ENCODE measurements at regions not wholly inside any gene's neighbourhood (a gene's known extent, or its start where the extent isn't known, plus 50 kb on each side); places are given as distances from the start of the nearest gene placed in this dataset.

DNA sequence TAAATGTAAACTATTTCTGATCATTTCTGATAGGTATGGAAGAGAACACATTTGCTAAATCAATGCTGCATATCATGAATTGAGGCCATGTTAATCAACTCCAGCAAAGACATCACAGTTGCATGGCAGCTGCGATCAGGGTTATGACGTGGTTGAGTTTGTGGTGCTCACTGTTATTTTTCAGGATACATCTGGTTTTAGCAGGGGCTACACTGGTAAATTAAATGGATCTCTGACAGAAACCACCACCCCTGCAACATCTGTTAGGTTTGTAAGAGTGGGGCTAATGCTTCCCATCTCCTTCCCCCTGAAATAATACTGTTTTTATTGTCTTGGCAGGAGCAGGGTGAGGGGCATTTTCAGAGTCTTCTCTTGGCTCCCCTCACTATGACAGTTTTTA is 444.4 kb upstream of the ZNF507 start:
- no peak for DNase-seq

DNA sequence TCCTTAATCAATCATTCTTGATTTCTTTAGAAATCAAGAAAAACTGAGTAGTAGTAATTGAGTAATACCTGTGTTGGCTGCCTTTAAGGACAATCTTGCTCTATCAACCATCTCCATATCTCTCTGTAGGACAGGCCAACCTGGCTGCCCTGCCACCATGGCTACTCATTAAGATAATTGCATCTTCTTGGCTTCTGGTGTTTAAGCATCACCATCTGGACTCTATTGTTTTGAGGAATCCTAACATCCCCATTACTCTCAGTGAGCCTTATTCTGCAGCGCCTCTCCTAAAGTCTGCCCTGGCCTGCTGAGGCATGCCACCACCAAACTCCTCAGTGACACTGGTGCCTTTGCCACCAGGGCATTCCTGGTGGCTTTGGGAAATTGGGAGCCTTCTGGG is 442.6 kb upstream of the ZNF507 start:
- DNase-seq, result no peak

DNA sequence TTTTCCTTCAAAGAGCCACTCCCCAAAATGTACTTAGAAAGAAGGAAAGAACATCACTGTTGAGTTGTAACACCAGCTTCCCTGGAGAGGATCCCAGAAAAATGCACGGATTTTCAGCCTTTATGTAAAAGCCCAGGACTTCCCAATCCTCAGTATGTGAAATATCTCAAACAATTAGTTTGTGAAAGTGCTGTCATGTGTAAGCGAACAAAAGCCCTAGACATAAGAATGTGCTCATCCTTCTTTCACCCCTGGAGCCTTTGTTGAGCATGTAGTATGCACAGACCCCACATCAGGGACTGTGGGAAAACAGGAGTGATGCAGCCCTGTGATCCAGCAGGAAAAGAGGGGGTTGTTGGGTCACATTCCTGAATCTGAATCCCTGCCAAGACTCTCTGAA is 441.4 kb upstream of the ZNF507 start:
- no peak for DNase-seq

DNA sequence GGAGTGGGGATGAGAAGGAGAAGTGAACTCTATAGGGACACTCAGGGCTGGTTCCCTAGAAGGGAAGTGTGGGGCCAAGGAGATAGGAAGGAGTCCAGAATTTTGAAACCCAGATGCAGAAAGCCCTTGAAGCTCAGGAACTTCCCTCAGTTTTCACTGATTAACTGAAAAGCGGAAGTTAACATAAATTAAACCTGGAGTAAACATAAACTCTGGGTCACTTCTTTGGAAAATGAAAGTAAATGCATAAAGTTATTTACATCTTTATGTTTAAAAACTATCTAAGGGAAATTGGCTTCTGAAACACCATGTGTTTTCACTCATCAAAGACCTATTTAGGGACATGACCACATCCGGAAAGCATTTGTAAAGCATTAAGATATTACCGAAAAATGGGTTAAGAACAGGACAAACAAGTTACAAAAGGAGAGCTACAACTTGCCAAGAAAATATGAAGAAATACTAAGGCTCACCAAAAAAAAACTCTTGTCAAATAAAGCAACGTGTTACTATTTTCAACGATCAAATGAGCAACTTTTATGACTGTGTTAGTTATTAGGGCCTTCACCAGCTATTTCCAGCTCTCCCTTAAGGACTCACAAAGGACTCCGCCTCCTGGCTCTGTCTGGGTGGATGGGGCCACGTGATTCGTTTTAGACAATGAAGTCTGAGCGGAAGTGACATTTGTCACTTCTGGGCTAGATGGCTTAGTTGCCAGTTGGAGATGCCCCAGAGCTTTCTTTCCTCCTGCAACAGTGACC is 439.1 kb upstream of the ZNF507 start:
- no peak for DNase-seq

DNA sequence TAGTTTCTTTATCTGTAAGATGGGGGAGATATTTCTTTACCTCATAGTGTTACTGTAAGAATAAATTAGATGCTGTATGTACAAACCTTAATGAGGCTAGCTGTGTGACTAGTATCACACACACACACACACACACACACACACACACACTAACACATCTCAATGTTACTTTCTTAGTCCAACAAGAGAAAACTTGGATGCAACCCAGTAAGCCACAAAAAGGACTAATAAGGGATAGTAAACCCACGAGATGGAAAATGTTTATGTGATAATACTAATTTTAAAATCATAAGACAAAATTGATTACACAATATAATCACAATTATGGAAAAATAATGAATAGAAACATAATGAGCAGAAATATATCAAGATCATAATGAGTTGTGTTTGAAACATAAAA is 437.7 kb upstream of the ZNF507 start:
- no peak for DNase-seq

DNA sequence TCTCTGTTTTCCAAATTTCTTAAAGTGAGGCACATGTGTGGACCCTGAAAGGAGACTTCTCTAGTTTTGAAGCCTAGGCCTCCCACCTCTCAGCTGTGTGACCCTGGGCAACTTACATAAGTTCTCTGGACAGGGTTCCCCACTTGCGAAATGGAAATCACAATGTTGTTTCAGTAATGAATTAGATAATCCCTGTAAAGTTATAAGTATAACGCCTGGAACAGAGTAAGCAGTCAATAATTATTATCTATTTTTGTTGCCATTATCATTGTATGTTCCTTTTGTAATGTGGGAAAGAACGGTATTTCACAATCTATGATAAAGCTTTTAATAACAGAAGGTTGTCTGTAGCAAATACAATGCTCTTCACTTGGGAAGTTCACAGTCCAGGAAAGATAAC is 437.3 kb upstream of the ZNF507 start:
- no peak for DNase-seq

DNA sequence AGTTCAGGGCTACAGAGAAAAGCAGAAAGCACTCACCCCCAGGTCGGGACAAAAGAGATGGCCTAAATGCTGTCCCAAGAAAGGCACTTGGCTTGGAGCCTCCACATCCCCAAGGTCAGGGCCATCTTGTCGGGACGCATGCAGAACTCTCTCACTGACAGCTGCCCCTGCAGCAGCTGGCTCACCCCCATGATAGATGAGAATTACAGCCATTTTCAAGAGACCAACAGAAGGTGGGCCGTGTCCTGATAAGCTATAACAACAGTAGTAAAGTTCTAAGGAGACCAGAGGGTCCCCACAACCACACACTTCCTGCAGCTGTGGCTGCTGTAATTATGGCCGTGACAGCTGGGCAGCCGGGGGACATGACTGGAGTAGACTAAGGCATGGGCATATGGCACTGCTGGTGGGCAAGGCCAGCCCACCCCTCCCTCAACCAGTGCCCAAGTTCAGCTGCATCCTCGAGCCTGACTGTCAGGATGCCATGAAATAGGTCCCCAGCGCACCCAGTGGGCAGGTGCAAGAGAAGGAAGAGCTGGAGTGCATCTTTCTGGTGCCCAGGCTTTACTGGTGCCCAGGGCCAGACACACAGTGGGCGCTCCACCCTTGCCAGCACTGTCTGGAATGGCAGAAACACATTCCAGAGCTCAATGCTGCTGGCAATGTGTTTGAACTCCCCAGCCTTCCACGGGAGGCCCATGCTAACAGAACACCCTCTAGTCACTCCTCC is 436.7 kb upstream of the ZNF507 start:
- DNase-seq, result no peak

DNA sequence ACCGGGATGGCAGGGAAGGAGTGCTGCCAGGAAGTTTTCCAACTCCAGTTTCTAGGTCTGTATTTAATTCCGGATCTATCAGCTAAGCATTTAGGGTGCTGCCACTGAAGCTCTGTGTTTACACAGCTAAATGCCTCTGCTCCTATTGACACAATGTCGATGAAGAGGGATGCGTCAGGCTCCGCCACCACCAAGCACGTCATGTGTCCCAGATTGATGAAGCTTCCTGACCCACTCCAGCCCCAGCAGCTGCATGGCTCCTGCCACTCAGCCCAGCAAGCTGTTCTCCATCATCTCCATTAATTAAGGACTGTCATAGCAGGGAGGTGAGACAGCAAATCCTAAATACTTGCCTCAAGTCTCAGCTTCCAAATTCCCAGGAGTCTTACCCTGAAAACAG is 435.2 kb upstream of the ZNF507 start:
- DNase-seq, result no peak

DNA sequence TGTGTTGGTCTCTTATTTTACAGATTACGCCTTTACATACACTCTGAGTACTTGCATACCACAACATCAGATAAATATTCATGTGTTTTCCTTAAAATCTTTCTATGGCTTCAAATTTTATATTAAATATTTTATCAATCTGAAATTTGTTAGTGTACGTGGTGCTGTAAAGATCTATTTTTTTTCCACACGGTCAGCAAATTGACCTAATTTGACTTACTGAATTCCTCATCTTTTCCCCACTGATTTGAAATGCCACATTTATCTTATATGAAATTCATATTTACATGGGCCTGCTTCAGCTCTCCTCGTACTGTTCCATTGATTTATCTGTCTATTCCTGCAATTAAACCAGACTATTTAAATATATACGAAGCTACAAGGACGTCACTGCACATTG is 433.8 kb upstream of the ZNF507 start:
- DNase-seq, result no peak

DNA sequence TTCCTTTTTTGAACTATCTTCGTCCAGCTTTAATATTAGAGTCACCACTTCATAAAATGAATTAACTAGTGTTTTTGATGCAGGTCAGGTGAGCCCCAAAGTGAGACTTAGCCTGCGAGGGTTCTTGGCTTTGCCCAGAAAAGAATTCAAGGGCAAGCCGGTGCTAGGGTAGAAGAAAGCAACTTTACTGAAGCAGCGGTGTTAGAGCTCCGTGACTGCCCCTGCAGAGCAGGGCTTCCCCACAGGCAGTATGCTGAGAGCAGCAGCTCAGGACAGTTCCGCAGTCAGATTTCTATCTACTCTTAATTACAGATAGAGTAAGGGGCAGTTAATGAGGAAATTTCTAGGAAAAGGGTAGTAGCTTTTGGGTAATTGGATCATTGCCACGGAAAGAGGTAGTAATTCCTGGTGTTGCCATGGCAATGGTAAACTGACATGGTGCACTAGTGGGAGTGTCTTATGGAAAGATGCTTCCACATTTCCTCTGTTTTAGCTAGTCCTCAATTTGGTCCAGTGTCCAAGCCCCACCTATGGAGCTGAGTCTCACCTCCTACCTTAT is 432.2 kb upstream of the ZNF507 start:
- no peak for DNase-seq

DNA sequence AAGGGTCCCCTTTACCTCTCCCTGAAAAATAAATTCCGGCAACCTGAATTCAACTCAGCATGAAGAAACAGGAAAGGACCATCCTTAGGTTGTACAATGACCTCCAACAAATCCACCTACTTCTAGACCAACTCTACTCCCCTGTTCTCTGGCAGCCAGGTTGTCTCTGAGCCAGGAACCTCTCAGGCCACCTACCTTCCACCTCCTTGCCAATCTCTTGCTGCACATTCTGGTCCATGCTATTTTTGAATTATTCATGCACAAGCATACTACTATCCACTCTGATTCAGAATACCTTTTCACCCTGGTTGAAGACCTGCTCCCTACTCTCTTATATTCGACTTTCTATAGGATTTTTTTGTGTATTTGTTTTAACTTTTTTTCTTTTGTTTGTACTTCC is 415.0 kb upstream of the ZNF507 start:
- no peak for DNase-seq

DNA sequence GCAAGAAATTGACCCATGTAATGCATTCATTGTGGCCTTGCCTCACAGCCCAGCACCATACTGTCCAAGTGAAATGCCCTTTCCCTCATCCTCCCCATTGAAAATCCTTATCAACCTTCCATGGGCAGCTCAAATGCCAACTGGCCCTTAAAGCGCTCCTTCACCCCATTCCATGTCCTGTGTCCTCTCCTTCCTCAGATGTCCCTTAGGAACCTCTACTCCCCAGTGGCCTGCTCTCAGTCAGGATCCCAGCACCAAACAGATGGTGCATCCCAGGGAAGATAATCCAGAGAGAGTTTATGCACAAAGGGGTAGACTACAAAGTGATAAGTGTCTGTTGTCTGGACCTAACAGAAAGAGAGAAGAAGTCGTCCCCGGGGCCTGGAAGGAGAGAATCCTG is 407.4 kb upstream of the ZNF507 start:
- DNase-seq, result no peak

DNA sequence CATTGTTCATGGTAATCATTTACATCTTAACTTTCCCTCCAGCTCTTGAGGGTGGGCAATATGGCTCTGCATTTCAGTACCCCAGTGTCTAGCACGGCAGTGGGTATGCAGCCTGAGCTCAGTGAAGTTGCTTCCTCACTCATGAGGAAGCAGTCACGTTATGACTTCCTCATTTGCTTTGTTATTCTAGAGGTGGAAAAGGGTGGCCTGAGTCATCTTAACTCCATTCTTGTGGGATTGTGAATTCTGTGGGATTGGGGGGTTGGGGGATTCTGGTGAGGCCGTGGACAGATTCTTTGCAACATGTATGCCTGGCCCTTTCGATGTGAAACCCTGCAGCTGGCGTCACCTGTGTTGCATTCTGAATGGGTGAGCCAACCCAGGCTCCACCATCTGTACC is 406.7 kb upstream of the ZNF507 start:
- DNase-seq, result no peak

DNA sequence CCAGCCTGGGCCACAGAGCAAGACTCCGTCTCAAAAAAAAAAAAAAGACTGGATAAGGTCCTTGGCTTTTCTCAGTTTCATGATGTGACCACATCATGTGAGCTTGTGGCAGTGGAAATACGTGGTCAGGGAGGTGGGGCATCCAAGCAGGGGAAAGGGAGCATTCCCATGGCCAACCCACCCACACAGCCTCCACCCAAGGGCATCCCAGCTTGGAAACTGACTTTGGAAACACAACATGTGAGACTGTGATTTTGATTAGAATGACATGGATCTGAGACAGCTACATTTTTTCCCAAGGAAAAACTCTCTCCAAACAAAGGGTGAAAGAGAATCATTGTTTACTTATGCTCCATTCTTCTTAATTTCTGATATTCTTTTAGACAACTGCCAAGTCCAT is 405.0 kb upstream of the ZNF507 start:
- DNase-seq, result no peak

DNA sequence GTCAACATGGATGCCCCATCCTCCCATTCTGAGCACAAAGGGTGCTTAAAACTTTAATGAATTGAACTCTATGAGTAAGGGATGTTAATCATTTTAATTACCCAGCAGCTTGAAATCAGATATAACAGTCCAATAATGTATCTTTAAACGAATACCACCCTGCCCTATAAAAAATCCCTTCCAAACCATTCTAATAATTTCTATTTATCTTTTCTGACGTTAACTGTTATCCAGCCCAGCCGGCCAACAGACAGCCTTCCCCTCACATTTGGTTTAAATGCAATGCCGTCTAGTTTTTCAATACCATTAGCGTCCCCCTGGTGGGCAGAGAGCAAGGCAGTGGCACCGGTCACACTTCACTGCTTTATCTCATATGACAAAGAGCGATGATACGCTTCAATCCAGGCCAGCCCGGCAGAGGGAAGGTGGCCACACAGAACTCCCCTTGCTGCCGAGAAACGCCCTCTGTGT is 402.2 kb upstream of the ZNF507 start:
- DNase-seq, result no peak

DNA sequence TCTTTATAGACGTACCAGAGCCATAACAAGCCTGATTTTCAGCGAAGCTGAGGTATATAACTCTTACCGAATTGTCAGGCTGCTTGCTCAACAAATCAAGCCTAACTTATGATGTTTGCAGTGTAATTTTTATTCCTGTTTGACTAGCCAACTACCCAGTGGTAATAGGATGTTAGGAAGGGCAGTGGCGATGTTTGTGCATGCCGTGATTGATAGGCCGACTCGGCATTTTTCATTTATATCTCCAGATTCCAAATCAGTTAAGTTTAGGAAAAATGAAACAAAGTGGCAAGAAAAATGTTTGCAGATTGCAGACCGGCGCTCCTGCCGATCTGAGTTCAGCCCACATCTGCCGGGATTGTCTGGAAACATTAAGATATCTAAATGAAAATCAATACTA is 401.6 kb upstream of the ZNF507 start:
- no peak for DNase-seq

DNA sequence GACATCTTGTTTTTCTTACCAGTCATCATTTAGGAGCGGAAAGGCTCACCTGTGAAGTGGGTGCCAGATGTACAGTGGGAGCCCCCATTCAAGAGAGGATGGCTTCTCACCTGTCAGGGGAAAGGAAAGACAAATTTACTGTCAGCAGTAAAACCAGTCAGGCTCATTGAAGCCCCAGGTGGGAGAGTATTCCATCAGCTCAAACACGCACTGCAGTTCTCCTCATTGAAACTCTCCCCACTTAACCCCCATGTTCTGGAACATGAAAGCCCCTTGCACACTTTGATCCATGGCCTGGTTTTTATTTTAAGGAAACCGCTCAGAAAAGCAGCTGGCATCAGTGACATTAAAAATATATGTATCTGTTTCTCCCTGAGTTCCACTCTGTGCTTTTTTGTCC is 401.1 kb upstream of the ZNF507 start:
- no peak for DNase-seq

DNA sequence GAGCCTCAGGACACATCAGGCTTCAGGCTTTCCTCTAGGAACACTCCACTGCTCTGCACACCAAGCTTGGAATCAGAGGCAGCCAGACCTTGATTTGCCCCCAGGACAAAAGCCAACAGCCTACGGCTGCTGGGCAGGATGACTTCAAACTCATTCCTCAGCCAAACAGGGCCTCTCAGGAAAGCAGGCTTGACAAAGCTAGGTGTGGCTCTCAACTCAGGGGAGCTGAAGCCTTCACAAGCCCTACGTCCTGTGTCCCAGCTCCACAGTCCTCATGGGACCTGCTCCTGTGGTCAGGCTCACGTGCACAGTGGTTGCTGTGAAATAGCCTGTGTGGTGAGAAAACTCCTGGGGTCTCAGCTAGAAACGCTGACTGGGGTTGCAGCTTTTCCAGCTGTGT is 398.9 kb upstream of the ZNF507 start:
- no peak for DNase-seq

DNA sequence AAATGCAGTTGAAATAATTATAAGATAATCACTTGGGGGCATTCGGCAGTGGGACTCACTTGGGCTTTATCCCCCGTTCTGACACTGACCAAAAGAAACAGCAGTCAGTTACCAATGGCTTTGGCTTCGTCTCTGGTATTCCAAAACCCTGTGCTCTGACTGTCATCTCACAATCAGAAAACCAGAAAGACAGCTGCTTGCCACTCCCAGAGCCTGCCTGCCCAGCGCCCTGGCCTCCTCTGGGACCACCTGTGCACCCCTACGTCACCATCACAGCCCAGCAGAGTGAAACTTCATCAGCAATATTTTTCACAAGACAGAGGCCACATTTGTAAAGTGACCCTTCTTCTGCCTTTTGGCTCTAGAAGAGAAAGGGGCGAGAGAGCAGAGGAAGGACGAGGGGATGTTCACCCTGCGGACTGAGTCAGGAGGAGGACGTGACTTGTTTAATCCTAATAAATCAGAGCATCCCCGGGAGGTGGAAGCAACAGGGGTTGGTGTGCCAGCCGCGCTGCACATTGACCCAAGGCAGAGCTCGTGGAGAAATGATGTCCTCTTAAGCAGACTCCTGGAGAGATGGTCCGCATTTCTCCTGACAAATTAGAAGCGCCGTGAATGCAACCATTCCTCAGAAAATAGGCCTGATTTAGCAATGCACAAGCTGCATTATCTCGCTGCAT is 397.8 kb upstream of the ZNF507 start:
- no peak for DNase-seq

DNA sequence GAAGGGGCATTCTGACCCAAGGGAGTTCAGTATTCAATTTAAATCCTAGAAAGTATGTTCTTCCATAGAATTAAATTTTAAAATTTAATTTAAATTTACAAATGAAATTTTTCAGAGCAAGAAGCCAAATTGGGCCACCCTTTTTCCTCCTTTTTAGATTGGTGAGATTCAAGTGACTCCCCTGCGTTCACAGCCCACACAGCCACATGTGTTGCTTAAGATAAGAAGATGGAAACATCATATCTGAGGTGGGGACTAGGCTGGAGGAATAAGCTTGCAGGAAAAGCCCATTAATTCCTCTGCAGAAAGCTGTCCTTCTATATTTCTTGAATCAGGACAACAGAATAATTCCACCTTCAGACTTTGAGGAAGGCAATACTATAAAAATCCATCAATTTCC is 392.7 kb upstream of the ZNF507 start:
- DNase-seq, result no peak

DNA sequence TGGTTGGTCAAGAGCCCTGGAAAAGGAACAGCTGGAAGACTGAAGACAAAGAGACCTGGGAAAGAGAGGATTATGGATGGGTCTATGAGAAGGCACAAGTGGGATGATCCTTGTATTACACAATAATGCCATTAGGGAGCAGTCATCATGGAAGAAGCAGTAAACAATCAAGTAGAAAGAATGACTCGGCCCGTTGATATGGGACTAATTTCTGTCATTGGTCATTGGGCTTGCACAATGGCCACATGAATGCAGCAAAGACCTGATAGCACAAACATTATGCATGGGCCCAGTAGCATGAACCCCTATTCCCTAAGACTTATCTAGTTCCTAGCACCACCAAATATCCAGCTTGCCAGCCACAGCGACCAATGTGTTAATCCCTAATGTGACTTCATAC is 390.3 kb upstream of the ZNF507 start:
- DNase-seq, result no peak

DNA sequence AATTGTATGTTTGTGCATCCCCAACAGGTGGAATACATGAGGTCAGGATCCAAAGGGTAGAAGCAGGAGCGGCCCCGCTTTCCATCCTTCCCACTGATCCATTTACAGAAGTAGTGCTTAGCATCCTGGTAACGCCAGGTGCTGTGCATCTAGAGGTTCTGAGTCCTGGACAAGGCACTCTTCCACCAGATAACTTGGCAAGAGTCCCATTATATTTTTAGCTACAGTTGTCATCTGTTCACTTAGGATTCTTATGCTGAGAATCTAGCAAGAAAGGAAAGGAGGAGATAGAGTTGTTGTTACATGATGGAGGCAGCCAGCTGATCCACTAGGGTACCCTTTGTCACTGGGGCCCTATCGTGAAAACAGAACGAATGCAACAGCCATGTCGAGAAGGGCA is 389.5 kb upstream of the ZNF507 start:
- DNase-seq, result no peak

DNA sequence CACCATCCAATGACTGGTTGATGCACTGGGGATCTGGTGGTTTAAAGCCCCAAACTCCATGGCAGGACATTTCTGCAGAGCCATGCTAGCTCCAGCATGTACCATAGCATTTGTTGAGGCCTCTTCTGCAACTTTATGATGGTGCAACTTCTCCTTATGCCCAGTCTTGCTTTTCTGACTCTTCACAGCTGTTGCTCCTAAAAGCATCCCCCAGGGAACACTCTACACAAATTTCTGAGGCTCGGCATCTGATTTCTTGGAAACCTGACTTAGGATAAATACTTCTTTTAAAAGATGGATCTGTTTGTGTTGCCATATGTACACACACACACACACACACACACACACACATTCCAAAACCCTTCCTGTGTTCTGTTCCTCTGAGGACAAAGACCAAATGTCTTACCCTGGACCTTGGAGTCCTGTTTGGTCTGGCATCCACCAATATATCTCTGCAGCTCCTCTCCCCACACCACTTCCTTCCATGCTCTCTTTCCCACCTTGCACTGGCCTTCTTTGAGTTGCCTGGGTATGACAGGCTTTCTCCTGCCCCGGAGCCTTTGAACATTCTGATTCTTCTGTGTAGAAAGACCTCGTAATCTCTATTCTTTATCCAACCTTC is 388.5 kb upstream of the ZNF507 start:
- DNase-seq, result no peak
